Muscle layer of duodenum (tissue), 2 donors: ENCODE measurements at regions not wholly inside any gene's neighbourhood (a gene's known extent, or its start where the extent isn't known, plus 50 kb on each side); places are given as distances from the start of the nearest gene placed in this dataset.

ENCODE experiments used
- H3K27ac ChIP-seq: one replicate; pipeline ENCODE4 v1.7.0; 2013; ENCODE audit warnings: mild to moderate bottlenecking, low read length
- H3K27me3 ChIP-seq: one replicate; pipeline ENCODE4 v1.7.0; 2013; ENCODE audit warnings: low read depth, mild to moderate bottlenecking, control low read depth, low read length
- H3K36me3 ChIP-seq, 2 donors: one replicate each; pipeline ENCODE4 v1.7.0; 2013; ENCODE audit warnings: low read length in 2 of 2, control low read depth in 1 of 2, mild to moderate bottlenecking in 1 of 2; ENCODE audit not compliant: insufficient read depth in 2 of 2, control insufficient read depth in 1 of 2
- H3K4me1 ChIP-seq, 2 donors: one replicate each; pipeline ENCODE4 v1.7.0; 2013; ENCODE audit warnings: low read length in 2 of 2, mild to moderate bottlenecking in 2 of 2, control low read depth in 1 of 2, moderate library complexity in 1 of 2; ENCODE audit not compliant: insufficient read depth in 2 of 2, control insufficient read depth in 1 of 2
- H3K4me3 ChIP-seq, 2 donors: one replicate each; pipeline ENCODE4 v1.7.0; 2013; ENCODE audit warnings: low read length in 2 of 2, low read depth in 1 of 2, mild to moderate bottlenecking in 1 of 2
- H3K9me3 ChIP-seq, 2 donors: one replicate each; pipeline ENCODE4 v1.7.0; 2013; ENCODE audit warnings: low read length in 2 of 2, control low read depth in 1 of 2, mild to moderate bottlenecking in 1 of 2; ENCODE audit not compliant: control insufficient read depth in 1 of 2
- donor health status: healthy.

DNA sequence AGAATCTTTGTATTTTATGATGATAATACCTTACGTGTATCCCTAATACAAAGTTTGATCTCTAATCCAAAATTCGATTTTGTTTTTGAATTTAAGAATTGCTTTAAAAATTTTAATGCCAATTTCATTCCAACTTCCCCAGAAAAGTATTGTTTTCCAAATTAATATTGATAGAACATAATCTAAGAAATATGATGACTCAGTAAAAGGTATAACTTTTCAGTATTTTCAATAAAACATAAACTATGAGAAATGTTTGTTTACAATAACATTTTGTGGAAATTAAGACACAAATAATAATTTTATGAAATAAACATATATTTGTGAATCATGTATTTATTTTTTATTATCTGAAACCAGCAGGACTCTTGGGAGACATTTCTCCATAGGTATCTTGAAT lies 931.6 kb downstream of the EFNA5 start:
- Histone ChIP-seq H3K27me3 (no peaks in the 10 kb centered on the region), H3K9me3 (peaks cover 0 to 7% of the 10 kb centered on the region in 2 donors), H3K27ac (no peak overlapping the region), H3K36me3 (no peaks in the 10 kb centered on the region), H3K4me3 (no peak overlapping the region), H3K4me1 (no peaks in the 10 kb centered on the region)

DNA sequence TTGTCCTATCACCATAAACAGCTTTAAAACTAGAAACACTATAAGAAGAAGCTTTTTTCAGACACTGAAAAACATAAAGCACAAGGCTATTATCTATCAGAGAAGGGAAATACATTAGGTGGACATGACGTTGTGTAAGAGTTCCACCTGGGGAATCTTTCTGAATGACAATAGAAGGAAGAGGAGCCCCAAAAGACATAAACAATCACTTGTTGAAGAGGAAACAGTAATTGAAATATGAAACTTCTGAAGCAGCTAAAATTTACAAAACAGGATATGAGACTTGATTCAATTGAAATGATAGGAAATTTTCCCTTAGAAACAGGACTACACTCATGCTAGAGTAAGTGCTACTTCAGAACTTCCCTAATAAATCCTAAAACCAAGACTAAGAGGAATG lies 933.6 kb downstream of the EFNA5 start:
- H3K4me1 ChIP-seq = no peaks in the 10 kb centered on the region
- no peaks in the 10 kb centered on the region for H3K36me3 ChIP-seq
- no peak overlapping the region for H3K4me3 ChIP-seq
- H3K9me3 ChIP-seq = peaks cover 2 to 16% of the 10 kb centered on the region in 2 donors
- H3K27me3 ChIP-seq = no peaks in the 10 kb centered on the region
- no peak overlapping the region for H3K27ac ChIP-seq

GRCh38 chr5:106732624-106733023 lies 938.1 kb downstream of the EFNA5 start:
- Histone ChIP-seq H3K36me3 (no peaks in the 10 kb centered on the region), H3K4me3 (no peak overlapping the region), H3K9me3 (peaks cover 3 to 25% of the 10 kb centered on the region in 2 donors), H3K27ac (no peak overlapping the region), H3K27me3 (no peaks in the 10 kb centered on the region), H3K4me1 (no peaks in the 10 kb centered on the region)

- no peaks in the 10 kb centered on the region for H3K36me3 ChIP-seq
- peaks cover 3 to 25% of the 10 kb centered on the region in 2 donors for H3K9me3 ChIP-seq
Measured at GRCh38 chr5:106730912-106731311, 939.8 kb downstream of the EFNA5 start.

GRCh38 chr5:106730506-106730905 lies 940.2 kb downstream of the EFNA5 start:
- H3K4me3 ChIP-seq = no peak overlapping the region
- H3K36me3 ChIP-seq = no peaks in the 10 kb centered on the region
- H3K27me3 ChIP-seq = no peaks in the 10 kb centered on the region
- H3K27ac ChIP-seq = no peak overlapping the region
- no peaks in the 10 kb centered on the region for H3K4me1 ChIP-seq
- peaks cover 3 to 25% of the 10 kb centered on the region in 2 donors for H3K9me3 ChIP-seq

More at GRCh38 chr5:106730912-106731311, 939.8 kb downstream of the EFNA5 start:
- no peak overlapping the region for H3K4me3 ChIP-seq
- H3K4me1 ChIP-seq = no peaks in the 10 kb centered on the region
- no peak overlapping the region for H3K27ac ChIP-seq
- no peaks in the 10 kb centered on the region for H3K27me3 ChIP-seq

GRCh38 chr5:106728208-106728607 lies 942.5 kb downstream of the EFNA5 start:
- H3K36me3 ChIP-seq = no peaks in the 10 kb centered on the region
- no peaks in the 10 kb centered on the region for H3K27me3 ChIP-seq
- H3K27ac ChIP-seq = no peak overlapping the region
- no peak overlapping the region for H3K4me3 ChIP-seq
- peaks cover 3 to 15% of the 10 kb centered on the region in 2 donors for H3K9me3 ChIP-seq
- no peaks in the 10 kb centered on the region for H3K4me1 ChIP-seq

- no peaks in the 10 kb centered on the region for H3K36me3 ChIP-seq
- peaks cover under 1 to 9% of the 10 kb centered on the region in 2 donors for H3K9me3 ChIP-seq
- H3K27me3 ChIP-seq = no peaks in the 10 kb centered on the region
Measured at GRCh38 chr5:106727071-106727470, 943.7 kb downstream of the EFNA5 start.

DNA sequence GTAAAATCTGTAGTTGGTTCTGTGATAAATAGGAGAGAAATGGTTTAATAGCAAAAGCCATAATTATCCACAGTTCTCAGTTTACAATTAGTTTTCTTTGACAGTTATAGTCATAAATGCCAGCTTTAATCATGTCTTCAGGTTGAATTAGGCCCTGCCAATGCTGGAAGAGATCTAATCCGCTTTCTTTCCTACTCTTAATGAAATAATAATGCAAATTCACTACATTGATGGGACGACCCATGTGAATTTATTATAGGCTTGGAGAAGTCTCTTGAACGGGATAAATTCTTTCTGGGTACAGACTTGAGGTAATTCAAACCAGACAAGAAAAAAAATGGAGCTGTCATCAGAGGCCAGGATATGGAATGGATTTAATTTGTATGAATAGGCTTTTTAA lies 950.4 kb downstream of the EFNA5 start:
- Histone ChIP-seq H3K4me1 (no peaks in the 10 kb centered on the region), H3K36me3 (no peaks in the 10 kb centered on the region), H3K27me3 (no peaks in the 10 kb centered on the region), H3K9me3 (no peaks in the 10 kb centered on the region), H3K4me3 (no peak overlapping the region), H3K27ac (no peak overlapping the region)

More at GRCh38 chr5:106727071-106727470, 943.7 kb downstream of the EFNA5 start:
- Histone ChIP-seq H3K4me1 (no peaks in the 10 kb centered on the region), H3K27ac (no peak overlapping the region), H3K4me3 (no peak overlapping the region)

GRCh38 chr5:106699796-106700195 lies 970.9 kb downstream of the EFNA5 start:
- Histone ChIP-seq H3K27me3 (no peaks in the 10 kb centered on the region), H3K4me3 (no peak overlapping the region), H3K27ac (no peak overlapping the region), H3K9me3 (no peaks in the 10 kb centered on the region), H3K36me3 (no peaks in the 10 kb centered on the region), H3K4me1 (no peaks in the 10 kb centered on the region)

- Histone ChIP-seq H3K4me1 (no peaks in the 10 kb centered on the region), H3K36me3 (no peaks in the 10 kb centered on the region), H3K27me3 (no peaks in the 10 kb centered on the region), H3K9me3 (no peaks in the 10 kb centered on the region), H3K4me3 (no peak overlapping the region), H3K27ac (no peak overlapping the region)
Measured at GRCh38 chr5:106699198-106699597, 971.5 kb downstream of the EFNA5 start.

DNA sequence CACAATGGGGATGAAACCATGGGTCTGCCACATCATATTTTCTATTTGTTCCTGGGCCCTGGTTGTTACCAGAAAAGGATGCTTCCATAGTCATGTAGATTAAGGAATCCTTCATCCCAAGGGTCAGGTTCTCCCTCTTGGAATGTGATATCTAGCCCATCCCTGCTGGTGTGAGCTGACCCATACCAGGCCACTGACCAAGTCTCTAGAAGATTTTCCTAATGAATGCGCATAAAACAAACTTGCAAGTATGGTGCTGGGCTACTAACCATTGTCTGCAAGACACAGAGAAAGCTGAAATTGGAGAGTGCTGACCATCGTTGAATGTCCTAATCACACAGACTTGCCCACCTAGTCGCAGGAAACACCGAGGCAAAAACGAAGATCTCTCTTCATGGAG lies 972.6 kb downstream of the EFNA5 start:
- Histone ChIP-seq H3K27me3 (no peaks in the 10 kb centered on the region), H3K4me1 (no peaks in the 10 kb centered on the region), H3K27ac (no peak overlapping the region), H3K9me3 (no peaks in the 10 kb centered on the region), H3K36me3 (no peaks in the 10 kb centered on the region), H3K4me3 (no peak overlapping the region)

DNA sequence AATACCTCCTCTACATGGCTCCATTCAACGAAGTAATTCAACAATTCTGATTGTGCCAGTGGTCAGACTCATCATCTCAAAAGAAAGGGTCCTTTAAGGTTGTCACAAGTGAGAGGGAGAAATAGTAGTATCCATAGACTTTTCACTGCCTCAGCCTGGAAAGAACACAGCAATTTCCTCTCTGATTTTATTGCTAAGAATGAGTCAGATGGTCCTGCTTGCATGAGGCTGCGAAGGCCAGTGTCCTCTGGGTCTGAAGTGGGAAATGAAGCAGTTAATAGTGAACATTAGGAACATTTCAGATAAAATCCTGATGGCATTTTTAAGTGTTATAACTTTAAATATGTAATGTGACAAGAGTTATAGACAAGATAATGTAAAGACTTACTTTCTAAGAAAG lies 979.0 kb downstream of the EFNA5 start:
- Histone ChIP-seq H3K27me3 (no peaks in the 10 kb centered on the region), H3K27ac (no peak overlapping the region), H3K36me3 (no peaks in the 10 kb centered on the region), H3K4me3 (no peak overlapping the region), H3K4me1 (no peaks in the 10 kb centered on the region), H3K9me3 (no peaks in the 10 kb centered on the region)
